Subcutaneous abdominal adipose tissue (tissue), 5 donors: ENCODE measurements at regions not wholly inside any gene's neighbourhood (a gene's known extent, or its start where the extent isn't known, plus 50 kb on each side); places are given as distances from the start of the nearest gene placed in this dataset.
"Not testable (repeated sequence)": the region's sequence is repeated elsewhere in the genome, so short reads cannot be mapped to it uniquely, and the experiment has no call there.

Experiments
- H3K27ac ChIP-seq: one replicate; pipeline ENCODE4 v1.7.0; 2013; ENCODE audit warnings: low read depth, mild to moderate bottlenecking, inconsistent platforms, low read length, moderate library complexity
- H3K27me3 ChIP-seq, 5 donors: one replicate each; pipeline ENCODE4 v1.7.0; 2013; ENCODE audit warnings: low read length in 5 of 5, inconsistent platforms in 1 of 5; ENCODE audit not compliant: control insufficient read depth in 5 of 5, insufficient read depth in 4 of 5
- H3K36me3 ChIP-seq, 5 donors: one replicate each; pipeline ENCODE4 v1.7.0; 2013; ENCODE audit warnings: low read length in 5 of 5; ENCODE audit not compliant: control insufficient read depth in 5 of 5, insufficient read depth in 5 of 5
- H3K4me1 ChIP-seq, 5 donors: one replicate each; pipeline ENCODE4 v1.7.0; 2013; ENCODE audit warnings: low read length in 5 of 5, mild to moderate bottlenecking in 3 of 5, moderate library complexity in 1 of 5; ENCODE audit not compliant: control insufficient read depth in 5 of 5, insufficient read depth in 5 of 5
- H3K4me3 ChIP-seq, 5 donors: one replicate each; pipeline ENCODE4 v1.7.0; 2013; ENCODE audit warnings: low read length in 5 of 5, low read depth in 1 of 5
- H3K9ac ChIP-seq, 5 donors: one replicate each; pipeline ENCODE4 v1.7.0; 2013; ENCODE audit warnings: low read length in 5 of 5, mild to moderate bottlenecking in 4 of 5, moderate library complexity in 3 of 5
- H3K9me3 ChIP-seq, 5 donors: one replicate each; pipeline ENCODE4 v1.7.0; 2013; ENCODE audit warnings: low read length in 5 of 5; ENCODE audit not compliant: control insufficient read depth in 5 of 5
- donor health status: healthy.
- donor health status: healthy.
- donor health status: healthy.
- donor health status: healthy.
- donor health status: healthy.

- no peaks in the 10 kb centered on the region for H3K36me3 ChIP-seq
- H3K4me1 ChIP-seq, result no peaks in the 10 kb centered on the region
Measured at GRCh38 chr1:181251001-181251712, 162.7 kb downstream of the IER5 start.

GRCh38 chr1:181251713-181252075, 163.2 kb downstream of the IER5 start:
- H3K9me3 ChIP-seq, result peaks cover 0 to 13% (median 8%) of the 10 kb centered on the region in 5 donors
- H3K9ac ChIP-seq, result no peak overlapping the region
- no peaks in the 10 kb centered on the region for H3K36me3 ChIP-seq
- H3K27me3 ChIP-seq, result no peaks in the 10 kb centered on the region
- no peak overlapping the region for H3K27ac ChIP-seq
- no peaks in the 10 kb centered on the region for H3K4me1 ChIP-seq
- no peak overlapping the region for H3K4me3 ChIP-seq

More at GRCh38 chr1:181251001-181251712, 162.7 kb downstream of the IER5 start:
- no peak overlapping the region for H3K4me3 ChIP-seq
- peaks cover 0 to 13% (median 8%) of the 10 kb centered on the region in 5 donors for H3K9me3 ChIP-seq
- no peak overlapping the region for H3K27ac ChIP-seq
- no peak overlapping the region for H3K9ac ChIP-seq
- no peaks in the 10 kb centered on the region for H3K27me3 ChIP-seq

DNA sequence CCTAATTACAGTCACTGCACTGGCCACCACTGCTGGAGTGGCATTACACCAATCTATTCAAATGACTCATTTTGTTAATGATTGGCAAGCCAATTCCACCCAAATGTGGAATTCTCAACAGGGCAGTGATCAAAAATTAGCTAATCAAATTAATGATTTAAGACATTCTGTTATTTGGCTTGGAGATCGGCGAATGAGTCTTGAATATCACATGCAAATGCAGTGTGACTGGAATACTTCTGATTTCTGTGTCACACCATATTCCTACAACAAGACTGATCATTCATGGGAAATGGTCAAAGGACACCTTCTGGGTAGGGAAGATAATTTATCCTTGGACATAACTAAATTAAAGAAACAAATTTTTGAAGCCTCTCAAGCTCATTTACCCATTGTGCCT, 165.1 kb downstream of the IER5 start:
- peaks cover 0 to 10% (median 7%) of the 10 kb centered on the region in 5 donors for H3K9me3 ChIP-seq
- not testable (repeated sequence) for H3K4me1 ChIP-seq, H3K27me3 ChIP-seq, H3K36me3 ChIP-seq, H3K4me3 ChIP-seq, H3K27ac ChIP-seq, H3K9ac ChIP-seq

- Histone ChIP-seq H3K27ac (no peak overlapping the region), H3K9ac (no peak overlapping the region), H3K36me3 (no peaks in the 10 kb centered on the region), H3K27me3 (peaks cover 0 to 2% (median 0%) of the 10 kb centered on the region in 5 donors), H3K4me1 (no peaks in the 10 kb centered on the region), H3K4me3 (no peak overlapping the region), H3K9me3 (peaks cover 0 to 10% (median 7%) of the 10 kb centered on the region in 5 donors)
Measured at GRCh38 chr1:181255270-181255929, 166.9 kb downstream of the IER5 start.

DNA sequence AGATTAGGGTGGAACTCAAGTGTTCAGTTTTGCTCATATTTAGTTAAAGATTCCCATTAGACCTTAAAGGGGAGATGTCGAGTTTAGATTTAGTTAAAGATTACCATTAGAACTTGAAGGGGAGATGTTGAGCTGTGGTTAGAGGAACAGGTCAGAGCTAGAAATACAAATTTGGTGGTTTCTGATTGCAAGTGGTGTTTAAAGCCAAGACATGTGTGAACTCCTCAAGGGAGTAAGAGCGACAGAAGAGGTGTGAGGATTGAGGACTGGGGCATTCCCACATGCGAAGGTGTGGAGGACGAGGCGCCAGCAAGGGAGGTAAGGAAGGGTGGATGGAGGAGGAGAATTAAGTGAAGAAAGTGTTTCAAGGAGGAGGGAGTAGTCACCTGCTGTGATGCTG, 168.6 kb downstream of the IER5 start:
- H3K9ac ChIP-seq, result no peak overlapping the region
- H3K4me3 ChIP-seq, result no peak overlapping the region
- no peaks in the 10 kb centered on the region for H3K4me1 ChIP-seq

GRCh38 chr1:181259026-181259745, 170.7 kb downstream of the IER5 start:
- Histone ChIP-seq H3K9me3 (peaks cover 0 to 10% (median 7%) of the 10 kb centered on the region in 5 donors), H3K36me3 (no peaks in the 10 kb centered on the region), H3K4me3 (no peak overlapping the region), H3K27ac (no peak overlapping the region), H3K27me3 (peaks cover 0 to 8% (median 2%) of the 10 kb centered on the region in 5 donors), H3K4me1 (no peaks in the 10 kb centered on the region), H3K9ac (no peak overlapping the region)

More for the DNA sequence above, 168.6 kb downstream of the IER5 start:
- Histone ChIP-seq H3K36me3 (no peaks in the 10 kb centered on the region), H3K27ac (no peak overlapping the region), H3K9me3 (peaks cover 0 to 10% (median 7%) of the 10 kb centered on the region in 5 donors), H3K27me3 (peaks cover 0 to 3% (median 2%) of the 10 kb centered on the region in 5 donors)

- Histone ChIP-seq H3K4me3 (no peak overlapping the region), H3K27ac (no peak overlapping the region), H3K4me1 (no peaks in the 10 kb centered on the region), H3K27me3 (peaks cover 0 to 8% (median 2%) of the 10 kb centered on the region in 5 donors), H3K9me3 (peaks cover 0 to 7% (median 6%) of the 10 kb centered on the region in 5 donors), H3K36me3 (no peaks in the 10 kb centered on the region), H3K9ac (no peak overlapping the region)
Measured at GRCh38 chr1:181260271-181260670, 171.8 kb downstream of the IER5 start.

DNA sequence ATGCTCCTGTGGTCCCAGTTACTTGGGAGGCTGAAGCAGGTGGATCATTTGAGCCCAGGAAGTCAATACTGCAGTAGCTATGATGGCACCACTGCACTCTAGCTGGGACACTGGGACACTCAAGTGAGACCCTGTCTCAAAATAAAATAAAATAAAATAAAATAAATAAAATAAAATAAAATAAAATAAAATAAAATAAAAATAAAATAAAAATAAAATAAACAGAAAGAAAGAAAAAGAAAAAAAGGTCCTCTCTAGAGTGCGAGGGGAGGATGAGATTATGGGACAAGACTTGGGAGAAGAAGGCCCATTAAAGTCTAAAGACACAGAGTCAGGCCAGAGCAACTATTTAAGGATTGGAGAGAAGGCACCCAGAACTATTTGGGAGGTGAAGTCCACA, 172.5 kb downstream of the IER5 start:
- Histone ChIP-seq H3K27me3 (peaks cover 0 to 8% (median 2%) of the 10 kb centered on the region in 5 donors), H3K9ac (no peak overlapping the region), H3K36me3 (no peaks in the 10 kb centered on the region), H3K9me3 (no peaks in the 10 kb centered on the region), H3K4me1 (no peaks in the 10 kb centered on the region), H3K27ac (no peak overlapping the region), H3K4me3 (no peak overlapping the region)

- Histone ChIP-seq H3K4me3 (no peak overlapping the region), H3K27me3 (peaks cover 0 to 8% (median 2%) of the 10 kb centered on the region in 5 donors), H3K27ac (no peak overlapping the region), H3K36me3 (no peaks in the 10 kb centered on the region), H3K9ac (no peak overlapping the region), H3K9me3 (no peaks in the 10 kb centered on the region), H3K4me1 (no peaks in the 10 kb centered on the region)
Measured at GRCh38 chr1:181262069-181262468, 173.6 kb downstream of the IER5 start.

DNA sequence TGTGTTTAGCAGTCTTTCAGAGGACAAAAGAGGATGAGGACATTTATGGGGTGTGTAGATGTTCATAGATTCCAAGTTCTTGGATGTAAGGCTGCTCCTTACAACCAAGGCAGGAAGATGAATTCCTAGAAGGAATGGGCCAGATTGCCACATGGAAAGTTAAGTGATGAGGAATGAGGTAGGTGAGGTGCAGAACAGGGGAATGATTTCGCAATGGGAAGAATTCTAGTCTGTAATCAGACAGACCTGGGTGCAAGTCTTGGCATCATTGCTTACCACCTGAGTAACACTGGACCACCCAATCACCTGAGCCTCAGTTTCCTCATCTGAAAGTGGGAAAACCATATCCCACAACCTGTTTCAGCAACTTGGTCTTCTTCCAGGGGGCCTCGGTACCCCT, 174.9 kb downstream of the IER5 start:
- no peak overlapping the region for H3K4me3 ChIP-seq
- no peaks in the 10 kb centered on the region for H3K4me1 ChIP-seq
- H3K36me3 ChIP-seq, result no peaks in the 10 kb centered on the region
- no peak overlapping the region for H3K27ac ChIP-seq
- no peaks in the 10 kb centered on the region for H3K9me3 ChIP-seq
- H3K9ac ChIP-seq, result no peak overlapping the region
- H3K27me3 ChIP-seq, result peaks cover 0 to 8% (median 0%) of the 10 kb centered on the region in 5 donors
